Islet precursor cell (in vitro differentiated cells): ENCODE measurements at regions not wholly inside any gene's neighbourhood (a gene's known extent, or its start where the extent isn't known, plus 50 kb on each side); places are given as distances from the start of the nearest gene placed in this dataset.

Source experiments
- DNase-seq: peaks from one replicate; pipeline ENCODE4 v3.0.0-alpha.2; 2018

DNA sequence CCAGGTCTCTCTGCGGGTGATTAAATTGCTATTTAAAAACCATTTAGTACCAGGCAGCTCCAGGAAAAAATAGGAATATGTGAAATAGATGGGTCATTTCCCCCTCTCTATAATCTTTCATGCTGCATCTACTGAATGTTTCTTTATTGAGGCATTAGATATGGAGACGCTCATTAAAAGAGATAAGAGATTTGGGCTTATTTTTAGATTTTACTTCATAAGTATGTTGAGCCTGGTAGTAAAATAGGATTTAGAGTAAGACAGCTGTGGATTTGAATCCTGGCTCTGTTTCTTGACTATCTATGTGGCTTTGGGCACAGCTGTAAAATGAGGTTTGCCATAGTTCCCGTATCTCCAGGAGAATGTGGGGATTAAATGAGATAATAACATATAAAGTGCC, 451.0 kb upstream of the GRIA1 start:
- DNase-seq = no peak

DNA sequence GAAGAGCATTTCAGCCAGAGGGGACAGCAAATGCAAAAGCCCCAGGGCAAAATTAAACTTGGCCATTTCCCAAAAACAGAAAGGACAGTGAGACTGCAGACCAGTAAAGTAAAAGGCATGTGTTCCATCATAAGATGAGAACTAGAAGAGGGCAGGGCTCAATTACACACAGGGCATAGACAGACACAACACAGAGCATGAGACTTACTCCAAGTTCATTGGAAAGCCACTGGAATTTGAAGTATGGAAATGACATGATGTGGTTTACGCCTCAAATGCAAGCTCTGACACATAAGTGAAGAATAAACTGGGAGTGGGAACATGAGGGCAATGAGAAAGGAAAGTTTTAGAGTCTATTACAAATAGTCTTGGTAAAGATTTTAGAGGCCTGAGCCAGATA, 446.6 kb upstream of the GRIA1 start:
- DNase-seq = no peak

DNA sequence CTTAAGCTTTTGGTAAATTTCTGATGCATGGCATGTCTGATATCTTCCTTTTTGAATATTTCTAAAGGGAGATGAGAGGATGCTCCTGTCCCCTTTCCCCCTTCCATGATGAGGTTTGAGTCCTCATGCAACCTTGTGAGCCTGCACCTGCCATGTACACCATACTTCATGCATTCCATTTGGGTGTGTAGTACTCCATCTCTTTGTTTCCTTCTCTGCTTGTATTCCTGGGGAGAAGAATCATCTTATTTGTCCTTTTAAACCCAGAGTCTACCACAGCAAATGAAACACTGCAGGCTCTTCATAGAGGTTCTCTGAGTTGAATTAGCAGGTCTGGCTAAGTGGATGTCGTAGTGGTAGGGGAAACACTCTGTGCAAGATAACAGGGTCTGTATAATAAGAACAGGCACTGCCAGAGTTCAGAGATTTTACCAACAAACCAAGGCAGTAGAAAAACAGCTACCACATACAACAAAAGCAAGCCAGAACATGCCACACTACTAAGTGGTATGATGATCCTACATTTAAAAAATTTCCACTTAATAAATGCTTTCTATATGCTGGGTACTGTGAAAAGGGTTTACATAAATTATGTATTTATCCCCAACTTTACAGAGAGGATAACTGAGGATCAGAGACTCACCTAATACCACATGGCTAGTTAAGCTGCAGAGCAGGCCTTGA, 439.8 kb upstream of the GRIA1 start:
- DNase-seq = no peak

DNA sequence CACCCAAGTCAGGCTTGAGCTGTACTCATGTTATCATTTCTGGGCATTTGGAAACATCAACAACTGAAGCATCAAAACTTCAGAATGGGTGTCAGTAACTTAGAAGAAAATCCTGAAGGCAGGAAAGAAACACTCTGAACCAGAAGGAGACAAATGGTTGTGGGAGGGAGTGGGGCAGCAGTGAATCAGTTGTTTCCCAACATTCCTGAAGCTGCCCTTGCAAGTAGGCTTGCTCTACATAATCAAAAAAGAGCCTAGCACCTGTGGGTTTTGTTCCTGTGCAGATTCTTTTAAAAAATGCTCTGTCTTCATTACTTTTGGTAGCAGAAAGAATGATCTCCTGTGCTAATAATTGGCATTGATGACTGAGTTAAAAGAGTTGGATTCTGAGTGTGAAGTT, 424.2 kb upstream of the GRIA1 start:
- no peak for DNase-seq

DNA sequence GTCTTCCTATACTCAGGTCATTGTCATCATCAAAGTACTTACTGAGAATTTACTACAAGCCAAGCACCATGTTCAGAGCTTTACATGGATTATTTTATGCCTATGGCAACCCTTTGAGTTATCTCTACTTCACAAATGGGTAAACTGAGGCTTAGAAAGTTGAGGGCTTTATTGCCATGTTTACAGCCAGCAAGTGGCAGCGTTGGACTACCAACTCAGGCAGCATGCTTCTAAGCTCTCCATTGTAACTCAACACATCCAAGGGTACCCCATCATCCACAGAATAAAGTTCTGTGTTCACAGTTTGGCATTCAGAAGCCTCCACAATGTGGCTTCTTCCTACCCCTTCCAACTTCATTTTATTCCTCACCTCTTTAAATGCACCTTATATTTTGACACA, 422.6 kb upstream of the GRIA1 start:
- no peak for DNase-seq

DNA sequence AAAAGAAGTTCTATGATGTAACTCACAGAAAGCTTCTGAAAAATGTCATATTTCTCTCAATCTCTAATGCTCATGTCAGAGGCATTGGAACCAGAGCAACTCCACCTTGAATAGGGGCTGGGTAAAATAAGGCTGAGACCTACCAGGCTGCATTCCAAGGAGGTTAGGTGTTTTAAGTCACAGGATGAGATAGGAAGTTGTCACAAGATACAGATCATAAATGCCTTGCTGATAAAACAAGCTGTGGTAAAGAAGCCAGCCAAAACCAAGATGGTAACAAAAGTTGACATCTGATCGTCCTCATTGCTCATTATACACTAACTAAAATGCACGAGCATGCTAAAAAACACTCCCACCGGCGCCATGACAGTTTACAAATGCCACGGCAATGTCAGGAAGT, 411.1 kb upstream of the GRIA1 start:
- DNase-seq = peak; percentile 69

DNA sequence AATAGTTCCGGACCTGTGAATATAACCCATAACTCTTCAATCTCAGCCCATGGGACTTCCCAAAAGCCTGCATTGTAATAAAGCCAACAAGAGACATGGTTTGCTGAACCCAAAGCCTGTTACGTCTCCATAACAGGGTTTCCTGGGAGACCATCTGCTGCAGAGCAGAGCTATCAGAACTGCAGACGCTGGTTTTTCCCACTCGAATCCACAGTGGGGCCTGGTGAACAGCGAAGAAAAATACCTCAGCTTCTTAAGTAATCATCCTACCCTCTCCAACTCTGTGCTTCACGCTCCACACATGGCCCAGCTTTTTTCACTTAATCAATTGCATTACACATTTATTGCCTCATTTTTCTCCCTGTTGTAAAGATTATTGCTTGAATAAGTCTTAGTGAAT, 409.5 kb upstream of the GRIA1 start:
- no peak for DNase-seq

DNA sequence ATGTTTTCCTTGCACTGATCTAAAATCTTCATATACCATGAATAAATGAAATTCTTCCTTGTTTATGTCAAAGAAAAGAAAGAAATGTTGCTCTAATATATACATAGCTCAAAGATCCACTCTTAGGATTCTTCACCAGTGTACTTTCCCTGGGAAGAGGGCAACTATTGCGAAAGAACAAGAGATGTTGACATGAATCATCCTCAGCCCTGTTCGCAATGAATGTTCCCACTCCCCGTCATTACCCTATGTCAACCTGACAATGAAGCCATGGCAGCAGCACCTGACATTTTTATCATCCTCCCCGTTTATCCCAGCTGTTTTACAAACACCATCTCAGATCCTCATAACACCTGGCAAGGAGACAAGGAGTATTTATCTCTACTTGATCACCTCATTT, 409.1 kb upstream of the GRIA1 start:
- DNase-seq = no peak

DNA sequence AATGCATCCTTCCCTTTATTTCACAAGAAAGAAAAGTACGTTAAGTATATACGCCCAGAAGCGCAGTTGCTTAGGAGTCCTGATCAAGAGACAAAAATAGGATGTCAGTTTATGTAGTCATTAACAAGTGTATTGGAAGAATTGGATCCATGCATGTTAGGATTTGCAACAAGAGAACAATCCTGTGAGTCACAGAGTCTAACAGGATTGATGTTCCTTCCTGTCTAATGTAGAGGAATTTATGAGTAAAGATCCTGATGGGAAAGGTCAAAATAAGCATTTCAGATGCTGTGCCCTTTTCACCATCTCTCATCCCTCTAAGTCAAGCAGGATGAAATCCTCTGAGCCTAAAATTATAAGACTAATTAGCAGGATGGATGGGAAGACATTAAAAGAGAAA, 406.0 kb upstream of the GRIA1 start:
- DNase-seq = no peak

DNA sequence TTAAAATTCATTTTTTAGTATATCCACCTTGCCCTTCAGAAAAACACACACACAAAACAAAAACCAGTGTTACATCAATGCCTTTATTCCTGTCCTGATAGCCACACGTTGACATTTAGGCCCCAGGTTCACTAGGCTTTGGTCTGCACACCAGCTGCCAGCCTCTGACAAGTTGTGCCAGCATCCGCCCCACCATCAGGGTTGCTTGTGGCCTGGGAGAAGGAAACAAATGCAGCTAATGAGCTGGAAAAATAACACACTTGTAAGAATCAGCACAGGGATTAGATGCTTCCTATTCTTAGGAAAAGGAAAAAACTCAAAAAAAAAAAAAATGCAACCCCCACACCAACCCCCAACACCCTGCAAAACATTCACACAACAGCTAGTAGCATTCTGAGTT, 404.0 kb upstream of the GRIA1 start:
- no peak for DNase-seq

DNA sequence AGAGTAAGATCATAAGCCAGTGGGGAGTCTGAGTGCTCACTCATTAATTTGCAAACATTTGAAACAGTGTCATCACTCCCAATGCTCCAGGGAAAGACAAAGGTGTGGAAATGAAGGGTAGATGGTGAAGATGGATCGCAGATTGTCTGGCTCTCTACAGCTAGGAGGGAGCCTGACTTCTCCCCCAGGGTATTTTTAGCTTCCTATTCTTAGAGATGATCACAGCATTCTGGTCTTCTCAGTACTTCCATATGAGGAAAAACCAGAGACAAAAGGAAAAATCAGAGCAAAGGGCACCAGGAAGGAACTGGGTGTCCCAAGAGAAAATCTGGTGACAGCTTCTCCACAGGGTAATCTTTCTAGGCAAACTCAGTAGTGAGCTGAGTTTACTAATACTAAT, 401.9 kb upstream of the GRIA1 start:
- no peak for DNase-seq

DNA sequence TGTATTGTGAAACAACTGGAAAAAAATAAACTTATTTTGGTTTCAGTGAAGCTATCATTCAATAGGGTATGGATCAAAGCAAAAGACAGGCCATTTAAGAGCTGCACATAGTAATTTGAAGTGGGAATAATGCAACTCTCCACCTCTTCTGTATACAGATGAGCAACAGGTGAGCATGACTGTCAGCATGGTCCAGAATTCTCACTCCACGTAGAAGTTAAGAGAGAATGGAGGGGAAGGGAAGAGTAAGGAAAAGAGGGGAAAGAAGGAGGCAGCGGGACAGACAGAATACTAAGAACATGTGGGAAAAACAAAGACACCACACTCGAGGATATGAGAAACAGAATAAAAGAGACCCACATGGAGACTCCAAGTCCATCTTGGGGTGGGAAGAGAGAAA, 396.1 kb upstream of the GRIA1 start:
- DNase-seq = no peak

DNA sequence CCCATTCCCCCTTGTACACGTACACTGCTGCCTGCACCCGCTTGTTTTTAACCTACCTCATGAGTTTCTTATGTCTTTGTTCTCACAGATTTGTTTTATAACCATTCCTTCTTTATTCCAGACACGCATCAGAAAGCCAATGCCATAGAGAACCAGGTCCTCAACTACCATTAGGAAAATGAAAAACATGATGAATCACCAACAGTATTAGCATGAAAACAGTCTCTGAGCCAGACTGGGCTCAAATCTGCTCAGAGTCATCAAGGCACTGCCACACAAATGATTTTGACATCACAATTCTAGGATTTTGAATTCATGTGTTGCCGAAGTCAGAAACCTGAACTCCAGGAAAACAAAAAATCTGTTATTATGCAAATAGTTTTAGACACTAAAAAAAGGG, 394.1 kb upstream of the GRIA1 start:
- DNase-seq = no peak

DNA sequence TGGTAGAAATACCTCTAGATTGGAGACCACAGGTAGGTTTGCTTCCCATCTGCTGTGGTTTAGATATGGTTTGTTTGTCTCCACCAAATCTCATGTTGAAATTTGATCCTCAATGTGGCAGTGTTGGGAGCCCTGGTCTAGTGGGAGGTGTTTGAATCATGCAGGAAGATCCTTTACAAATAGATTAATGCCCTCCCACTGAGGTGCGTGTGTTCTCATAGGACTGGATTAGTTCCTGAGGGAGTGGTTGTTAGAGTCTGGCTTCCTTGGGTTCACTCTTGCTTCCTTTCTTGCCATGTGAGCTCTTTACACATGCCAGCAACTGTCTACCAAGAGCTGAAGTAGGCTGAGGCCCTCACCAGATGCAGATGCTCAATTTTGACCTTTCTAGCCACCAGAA, 391.1 kb upstream of the GRIA1 start:
- no peak for DNase-seq

DNA sequence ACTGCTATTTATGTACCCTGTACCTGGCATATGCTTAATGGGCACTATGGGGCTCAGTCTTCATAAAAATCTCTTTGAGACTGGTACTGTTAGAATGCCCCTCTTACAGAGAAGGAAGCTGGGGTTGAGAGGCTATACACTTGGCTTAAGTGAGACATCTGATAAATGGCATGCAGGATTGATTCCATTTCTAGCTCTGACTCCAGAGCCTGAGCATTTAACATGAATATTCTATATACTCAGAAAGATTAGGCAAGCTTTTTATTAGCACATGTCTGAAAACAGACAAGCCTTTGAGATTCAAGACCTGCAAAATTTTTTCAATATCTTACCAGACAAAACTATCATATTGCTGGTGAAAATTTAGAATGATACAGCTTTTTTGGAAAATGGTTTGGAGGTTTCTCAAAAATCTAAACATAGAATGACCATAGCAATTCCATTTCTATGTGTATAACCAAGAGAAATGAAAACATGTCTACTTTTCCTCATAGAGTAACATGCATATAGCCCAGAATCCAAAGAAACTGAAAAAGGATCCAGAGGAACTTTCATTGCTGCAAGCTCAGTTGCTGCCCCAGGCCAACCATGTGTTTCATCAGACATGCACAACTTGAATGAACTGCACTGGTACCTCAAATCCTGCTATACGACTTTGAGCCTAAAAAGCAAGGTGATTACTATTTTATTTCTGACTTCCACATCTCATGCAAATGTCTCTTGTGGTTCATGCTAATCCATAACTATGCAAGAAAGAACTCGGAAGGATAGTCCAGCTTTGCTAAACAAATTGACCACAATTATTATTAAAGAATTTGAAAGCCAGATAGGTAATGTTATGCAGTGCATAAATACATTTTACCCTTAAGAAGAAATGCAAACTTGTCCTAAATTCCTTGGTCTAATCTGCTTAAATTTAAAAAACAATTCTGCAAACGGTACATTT, 389.0 kb upstream of the GRIA1 start:
- no peak for DNase-seq

DNA sequence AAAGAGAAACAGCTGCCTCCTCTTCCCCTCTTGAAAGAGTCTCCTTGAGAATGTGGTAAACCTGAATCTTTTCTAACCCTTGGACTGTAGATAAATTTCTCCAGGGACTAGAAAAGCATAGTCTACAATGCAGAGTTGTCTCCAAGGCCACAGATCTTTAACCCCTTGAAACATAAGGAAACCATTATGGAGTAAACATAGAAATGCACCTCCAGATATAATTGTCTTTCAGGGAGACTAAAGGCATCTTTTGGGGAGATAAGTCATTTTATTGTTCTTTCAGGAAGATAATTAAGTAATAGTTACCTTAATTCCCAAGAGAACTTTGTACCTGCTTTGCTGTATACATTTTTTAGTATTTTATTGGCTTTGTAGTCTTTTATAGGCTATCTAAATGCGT, 373.6 kb upstream of the GRIA1 start:
- no peak for DNase-seq

DNA sequence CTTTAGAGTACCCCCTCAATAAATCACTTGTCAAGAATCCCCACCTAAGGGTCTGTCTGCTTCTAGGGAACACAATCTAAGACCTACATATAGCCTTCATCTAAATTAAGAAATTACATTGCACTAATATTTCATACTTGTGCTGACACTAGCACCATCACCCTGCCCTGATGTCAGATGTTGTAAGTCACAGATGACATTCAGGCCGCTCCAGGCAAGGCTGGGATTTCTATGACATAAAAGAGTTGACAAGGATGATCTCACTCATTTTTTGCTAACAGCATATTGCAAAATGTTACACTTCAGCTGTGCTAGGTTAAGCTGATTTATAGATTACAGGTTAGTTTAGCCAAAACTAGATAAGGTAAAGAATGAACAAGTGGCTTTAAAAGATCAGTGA, 372.5 kb upstream of the GRIA1 start:
- no peak for DNase-seq

DNA sequence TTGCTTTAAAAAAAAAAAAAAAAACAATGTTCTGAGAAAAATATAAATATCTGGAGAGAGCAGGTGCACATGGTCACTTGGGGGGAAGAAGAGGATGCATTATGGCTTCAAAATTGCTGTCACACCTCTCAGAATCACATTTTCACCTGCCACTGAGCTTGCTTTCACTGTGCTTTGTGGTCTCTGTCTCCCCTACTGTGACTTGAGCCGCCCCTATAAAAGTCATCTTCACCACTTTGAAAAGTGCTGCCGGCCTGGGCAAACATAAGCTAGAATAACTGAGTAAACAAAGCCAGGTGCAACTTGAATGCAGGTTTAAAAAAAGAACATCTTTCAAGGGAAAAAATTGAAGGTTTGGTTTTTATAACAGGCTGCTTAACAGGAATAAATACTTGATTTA, 368.1 kb upstream of the GRIA1 start:
- DNase-seq = no peak

DNA sequence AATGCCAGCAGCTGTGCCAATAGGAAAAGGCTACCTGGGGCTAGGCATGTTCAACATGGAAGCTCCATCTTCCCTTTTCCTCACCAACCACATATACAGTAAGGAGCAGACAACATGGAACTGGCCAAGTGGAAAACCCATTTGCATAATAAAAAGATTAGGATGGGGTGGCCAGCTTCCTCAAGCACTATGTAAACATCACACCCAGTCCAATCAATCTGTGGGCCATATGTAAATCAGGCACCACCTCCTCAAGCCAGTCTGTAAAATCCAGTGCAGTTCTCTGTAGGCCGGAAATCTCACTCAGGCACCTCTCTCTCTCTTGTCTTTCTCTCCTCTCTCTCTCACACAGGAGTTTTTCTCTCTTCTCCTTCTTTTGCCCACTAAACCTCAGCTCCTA, 360.2 kb upstream of the GRIA1 start:
- DNase-seq = no peak

DNA sequence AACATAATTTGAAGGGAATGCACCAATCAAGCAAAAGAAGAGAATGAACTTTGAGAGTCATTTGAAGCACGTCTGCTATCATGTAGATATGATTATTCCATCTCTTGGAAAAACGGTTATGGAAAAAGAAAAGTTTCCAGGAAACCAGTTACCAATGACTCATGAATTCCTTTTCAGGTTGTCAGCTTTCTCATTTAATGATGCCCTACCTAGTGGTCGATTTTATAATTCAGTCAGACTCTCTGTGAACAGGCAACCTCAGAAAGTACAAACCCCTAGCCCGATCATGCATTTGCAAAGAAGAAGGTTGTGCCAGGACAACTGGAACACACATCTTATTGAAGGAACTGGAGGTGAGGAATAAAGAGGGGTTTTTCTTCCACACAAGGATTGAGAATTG, 355.1 kb upstream of the GRIA1 start:
- no peak for DNase-seq

DNA sequence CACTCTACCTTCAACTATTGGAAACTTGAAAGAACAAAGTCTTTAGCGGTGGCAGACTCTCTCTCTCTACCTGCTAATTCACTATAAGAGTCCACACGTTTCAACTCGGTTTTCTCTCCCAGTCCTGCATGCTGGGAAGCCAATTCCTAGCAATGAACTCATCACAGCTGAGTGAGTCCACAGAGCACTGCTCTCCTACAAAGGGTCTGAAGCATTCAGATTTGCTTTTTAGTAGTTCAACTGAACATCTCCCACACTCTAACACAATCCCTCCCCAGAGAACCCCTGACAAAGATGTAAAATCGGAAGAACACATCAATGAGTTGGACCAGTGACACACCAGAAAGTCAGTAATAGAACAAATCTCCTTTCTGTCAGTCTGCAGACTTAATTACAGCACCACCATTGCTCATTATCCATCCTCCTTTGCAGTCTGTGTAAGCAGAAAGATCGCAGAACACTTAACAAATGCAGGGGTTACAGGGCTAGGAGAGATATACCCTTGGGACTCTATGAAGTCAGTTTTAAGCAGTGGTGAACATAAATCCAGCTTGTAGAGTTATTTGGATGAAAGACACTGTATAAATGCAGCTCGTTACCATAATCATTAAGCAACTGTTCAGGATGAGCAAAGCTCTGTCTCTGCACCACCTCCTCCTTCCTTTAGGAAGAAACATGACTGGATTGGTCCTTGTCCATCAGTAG, 353.4 kb upstream of the GRIA1 start:
- no peak for DNase-seq

DNA sequence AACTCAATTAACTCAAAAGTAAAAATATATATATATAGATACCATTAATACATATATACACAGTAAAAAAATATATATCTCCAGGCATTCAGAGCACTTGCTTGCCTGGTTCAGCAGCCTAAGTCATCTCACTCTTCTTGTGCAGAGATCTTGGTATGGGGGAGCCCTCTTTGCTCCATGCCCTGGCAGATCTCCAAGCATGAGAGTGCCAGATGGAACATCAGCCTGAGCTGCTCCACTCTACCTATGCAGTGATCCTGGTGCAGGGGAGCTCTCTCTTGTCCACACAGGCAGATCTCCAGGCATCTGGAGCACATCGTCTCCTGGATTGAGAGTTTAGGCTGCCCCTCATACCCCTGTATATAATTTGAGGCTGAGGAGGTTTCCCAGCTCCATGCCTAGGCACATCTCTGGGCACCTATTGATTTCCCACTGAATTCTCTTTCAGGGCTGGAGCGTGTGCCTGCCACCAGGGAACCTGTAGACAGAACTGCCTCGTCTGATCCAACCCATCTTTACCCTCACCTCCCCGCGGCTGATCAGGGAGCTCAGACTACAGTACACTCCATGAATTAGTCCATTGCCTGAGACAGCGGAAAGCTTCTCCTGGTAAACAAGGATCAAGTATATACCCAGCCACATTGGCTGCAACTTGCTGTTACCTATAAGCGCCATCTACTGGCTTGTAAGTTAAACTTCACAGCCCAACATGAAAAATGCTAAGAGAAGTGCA, 342.4 kb upstream of the GRIA1 start:
- peak; percentile 76 for DNase-seq

DNA sequence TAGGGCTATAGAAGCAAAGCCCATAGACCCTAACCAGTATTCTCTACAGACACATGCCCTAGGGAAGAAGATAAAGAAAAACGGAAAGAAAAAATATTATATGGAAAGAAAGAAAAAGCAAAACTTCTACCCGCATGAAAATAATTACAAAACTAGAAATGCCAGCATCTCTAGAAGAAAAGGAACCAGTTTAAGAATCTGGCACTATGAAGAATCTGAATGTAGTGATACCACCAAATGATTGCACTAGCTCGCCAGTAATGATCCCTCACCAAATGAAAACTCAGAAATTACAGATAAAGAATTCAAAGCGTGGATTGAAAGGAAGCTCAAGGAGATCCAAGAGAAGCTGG, 341.9 kb upstream of the GRIA1 start:
- no peak for DNase-seq
